ENCODE measurements at regions not wholly inside any gene's neighbourhood (a gene's known extent, or its start where the extent isn't known, plus 50 kb on each side); places are given as distances from the start of the nearest gene placed in this dataset.

DNA sequence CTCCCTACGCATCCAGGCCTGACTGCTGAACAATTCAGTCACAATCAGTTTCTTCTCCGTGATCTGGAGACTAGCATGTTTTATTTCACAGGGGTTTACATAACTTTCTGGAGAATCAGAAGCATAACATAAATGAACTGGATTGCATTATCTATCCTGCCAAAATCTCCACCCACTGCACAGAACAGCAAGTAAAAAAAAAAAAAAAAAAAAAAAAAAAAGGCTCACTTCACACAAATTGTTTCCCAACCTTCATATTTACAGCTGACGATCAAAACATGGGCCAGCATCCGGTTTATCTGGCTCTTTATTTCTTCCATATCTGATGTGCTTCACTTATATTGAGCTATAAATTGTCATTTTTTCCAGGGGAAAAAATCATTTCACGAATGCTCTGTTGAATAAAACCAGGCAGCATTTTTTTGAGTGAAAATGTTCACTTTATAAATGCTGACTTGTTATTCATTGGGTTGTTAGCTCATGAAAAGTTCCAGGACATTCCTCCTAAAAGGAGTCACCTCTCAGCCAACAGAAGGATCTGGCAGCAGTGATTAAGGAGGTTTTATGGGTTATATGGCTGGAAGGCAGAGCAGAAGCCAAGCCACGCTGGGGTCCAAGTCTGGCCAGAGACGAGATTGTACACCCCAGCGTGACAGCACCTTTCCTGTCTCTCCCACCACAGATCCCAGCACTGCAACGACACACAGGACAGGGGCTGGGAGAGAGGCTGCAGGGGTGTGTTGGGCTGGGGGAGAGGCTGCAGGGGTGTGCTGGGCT is 51.2 kb upstream of the GLI2 start:
- no peak for DNase-seq

DNA sequence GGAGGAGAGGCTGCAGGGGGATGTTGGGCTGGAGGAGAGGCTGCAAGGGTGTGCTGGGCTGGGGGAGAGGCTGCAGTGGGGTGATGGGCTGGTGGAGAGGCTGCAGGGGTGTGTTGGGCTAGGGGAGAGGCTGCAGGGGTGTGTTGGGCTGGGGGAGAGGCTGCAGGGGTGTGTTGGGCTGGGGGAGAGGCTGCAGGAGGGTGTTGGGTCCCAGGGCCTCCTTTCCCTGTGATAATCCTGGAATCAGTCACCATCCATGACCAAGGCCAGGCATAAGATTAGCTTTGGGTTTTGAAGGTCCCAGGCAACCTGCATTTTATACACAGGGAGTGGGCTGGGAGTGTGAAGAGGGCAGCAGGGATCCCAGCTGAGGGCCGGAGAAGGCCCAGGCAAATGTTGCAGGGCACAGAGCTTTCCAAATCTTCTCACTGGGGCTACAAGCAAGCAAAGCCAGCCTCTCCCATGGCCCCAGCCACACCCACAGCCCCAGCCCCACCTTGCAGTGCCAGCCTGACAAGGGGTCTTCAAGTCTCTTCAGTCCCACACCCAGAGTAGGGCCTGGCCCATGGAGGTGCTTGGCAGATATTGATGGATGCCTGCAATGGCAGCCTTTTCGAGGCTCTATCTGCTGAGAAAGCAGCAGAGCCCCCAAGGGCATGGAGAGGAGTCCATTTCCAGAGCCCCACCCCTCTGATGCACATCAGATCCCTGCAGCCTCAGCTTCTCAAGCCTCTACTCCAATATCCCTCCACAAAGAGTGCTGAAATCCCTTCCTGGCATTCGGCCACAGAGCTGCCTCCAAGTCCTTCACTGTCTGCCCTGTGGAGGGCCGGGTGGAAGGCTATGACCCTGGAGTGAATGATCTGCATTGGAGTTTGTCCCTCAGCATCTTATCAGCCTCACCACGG is 50.3 kb upstream of the GLI2 start:
- no peak for DNase-seq
